ENCODE measurements at regions not wholly inside any gene's neighbourhood (a gene's known extent, or its start where the extent isn't known, plus 50 kb on each side); places are given as distances from the start of the nearest gene placed in this dataset.
"Not testable (repeated sequence)": the region's sequence is repeated elsewhere in the genome, so short reads cannot be mapped to it uniquely, and the experiment has no call there.

DNA sequence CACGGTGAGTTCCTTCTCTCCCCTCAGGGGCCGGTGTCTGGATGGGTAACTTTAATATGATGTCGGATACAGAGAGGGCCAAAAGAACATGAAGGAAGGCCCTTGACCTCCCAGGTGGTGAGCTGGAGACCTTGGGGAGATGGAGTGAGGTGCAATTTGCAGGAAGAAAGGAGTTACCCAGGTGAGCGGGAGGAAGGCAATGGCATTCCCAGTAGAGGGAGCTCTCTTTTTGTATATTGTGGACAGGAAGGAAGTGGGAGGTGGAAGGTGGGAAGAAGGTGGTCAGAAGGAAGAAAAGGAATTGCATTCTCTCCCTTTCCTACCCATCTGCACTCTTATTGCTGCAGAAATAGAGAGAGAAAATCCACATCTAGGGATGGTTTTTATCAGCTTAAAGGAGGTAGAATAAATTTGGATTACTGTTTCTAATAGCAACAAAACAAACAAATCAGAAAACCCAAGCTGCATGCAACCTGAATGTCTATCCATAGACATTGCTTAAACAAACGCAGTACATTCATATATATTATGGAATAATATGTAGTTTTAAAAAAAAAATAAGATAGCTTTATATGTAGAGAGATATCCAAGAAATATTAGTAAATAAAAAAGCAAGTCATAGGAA is 169.0 kb upstream of the TSC22D2 start:
- no peak for FAIRE-seq

DNA sequence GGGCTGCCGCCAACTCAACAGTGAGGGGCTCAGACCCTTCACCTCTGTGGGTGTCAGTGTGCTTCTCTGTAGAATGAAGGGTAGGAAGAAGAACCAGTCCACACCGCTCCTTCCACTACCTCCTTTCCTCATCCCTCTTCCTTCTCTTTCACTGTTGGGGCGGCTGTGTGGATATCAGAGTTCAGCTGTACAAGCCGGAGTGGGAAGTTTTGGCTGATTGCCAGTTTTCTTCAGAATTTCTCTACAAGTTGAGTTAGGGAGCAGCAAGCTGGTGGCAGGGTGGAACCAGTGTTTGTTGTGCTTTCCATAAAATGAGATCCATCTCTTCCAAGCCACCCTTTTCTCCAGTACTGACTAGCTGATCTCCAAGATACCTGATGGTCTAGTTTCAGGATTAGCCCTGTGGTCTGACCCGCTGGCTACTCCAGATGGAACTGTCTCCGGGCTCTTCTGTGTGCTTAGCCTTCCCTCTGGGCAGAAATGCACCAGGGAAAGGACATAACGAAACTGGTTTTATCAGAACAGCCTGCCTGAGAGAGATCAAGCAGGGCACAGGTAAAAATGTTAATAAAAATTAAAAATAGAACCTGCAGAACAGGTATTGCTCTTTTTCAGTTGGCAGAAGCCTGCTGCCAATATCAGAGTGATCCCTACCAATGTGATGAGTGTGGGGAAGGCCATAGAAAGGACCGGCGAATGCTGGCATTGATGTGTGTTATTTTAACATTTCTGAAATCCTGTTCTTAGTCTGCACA is 169.9 kb upstream of the TSC22D2 start:
- FAIRE-seq = no peak

DNA sequence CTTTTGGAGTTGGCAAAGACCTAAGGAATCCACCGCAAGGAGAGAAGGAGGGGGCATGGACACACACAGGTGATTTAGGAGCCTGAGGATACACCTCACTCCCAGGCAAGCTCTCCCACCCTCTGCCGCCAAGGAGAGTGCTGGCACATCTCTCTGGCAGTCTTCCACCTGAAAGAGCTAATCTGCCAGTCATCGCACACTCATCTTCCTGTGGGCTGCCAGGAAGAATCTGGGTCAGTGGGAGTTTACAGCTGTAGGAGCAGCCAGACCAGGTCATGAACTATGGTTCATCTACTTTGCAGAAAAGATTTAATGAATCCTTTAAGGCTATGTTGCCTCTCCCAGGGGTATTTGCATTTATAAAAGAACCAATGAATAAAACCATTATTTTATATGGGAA is 170.6 kb upstream of the TSC22D2 start:
- no peak for FAIRE-seq

DNA sequence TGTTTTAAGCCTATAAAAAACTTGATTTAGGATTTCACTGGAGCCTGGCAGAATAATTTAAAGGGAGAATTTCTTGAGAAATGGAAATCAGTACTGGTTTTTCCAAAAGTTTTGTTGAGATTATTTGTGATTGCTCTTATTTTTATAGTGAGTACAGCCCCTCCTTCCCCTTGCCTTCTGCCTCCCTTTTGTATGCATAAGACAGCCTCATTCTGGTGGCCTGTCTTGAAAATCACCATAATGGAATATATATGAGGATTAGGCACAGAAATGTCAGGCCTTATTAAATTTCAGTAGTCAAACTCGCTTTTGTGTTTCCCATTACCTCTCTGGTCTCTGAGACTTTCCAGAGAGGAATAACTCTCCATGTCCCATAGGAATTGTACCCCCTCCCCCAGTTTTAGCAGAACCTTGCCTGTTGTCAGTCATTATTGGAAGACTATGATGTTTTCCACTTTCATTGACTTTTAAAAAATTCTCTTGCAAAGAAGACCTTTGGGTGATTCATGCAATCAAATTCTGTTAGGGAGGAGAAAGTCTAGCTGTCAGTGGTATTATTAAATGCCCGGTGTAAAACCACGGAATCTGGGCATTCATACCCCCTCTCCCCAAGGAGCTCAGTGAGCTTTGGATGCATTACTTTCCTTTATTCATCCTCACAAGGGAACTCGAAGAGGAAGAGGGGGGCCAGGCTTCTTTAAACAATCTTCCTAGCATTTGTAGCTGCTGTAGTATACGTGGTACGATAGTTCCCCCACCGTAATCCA is 171.6 kb upstream of the TSC22D2 start:
- FAIRE-seq = no peak

DNA sequence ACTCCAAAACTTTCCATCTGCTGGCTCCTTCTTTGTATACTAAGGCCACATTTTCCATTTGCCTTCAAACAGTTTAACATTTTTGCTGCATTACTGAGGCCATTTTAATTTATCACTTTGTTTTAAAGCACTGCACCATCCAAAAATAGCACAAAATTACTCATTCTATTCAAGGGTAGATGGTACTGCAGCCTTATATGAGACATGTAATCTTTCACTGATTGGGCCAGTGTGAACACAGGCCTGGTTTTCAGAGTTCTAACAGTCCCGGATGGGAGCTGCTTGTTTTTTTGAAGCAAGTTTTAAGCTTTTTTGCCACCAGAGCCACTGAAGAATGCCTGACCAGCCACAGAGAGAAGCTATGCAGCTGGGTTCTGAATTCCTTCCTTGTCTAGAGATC is 172.3 kb upstream of the TSC22D2 start:
- FAIRE-seq = no peak

DNA sequence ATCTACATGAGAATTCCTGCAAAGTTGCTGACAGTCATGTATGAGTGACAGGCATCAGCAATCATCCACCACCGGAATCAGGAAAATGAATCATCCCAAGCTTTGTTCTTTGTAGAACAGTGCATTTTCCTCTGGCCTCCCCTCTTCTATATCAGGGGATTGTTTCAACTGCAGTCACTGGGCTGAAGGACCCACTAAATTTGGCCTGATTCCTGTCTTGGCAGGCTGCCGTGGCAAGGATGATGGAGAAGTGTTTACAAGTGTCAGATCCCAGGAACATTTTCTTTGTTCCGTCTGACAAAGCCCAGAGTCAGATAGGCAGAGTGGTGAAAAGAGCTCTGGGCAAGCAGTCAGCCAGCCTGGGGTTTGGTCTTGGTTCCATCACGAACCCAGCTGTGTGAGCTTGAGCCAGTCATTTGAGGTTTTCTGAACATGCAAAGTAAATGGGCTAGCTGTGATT is 175.1 kb upstream of the TSC22D2 start:
- FAIRE-seq = no peak

DNA sequence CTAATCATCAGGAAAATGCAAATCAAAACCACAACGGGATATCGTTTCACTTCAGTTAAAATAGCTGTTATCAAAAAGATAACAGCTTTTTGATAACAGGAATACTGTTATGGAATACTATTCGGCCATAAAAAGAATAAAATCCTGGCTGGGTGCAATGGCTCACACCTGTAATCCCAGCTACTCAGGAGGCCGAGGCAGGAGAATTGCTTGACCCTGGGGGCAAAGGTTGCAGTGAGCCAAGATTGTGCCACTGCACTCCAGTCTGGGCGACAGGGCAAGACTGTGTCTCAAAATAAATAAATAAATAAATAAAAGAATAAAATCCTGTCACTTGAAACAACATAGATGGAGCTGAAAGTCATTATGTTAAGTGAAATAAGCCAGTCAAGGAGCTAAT is 178.1 kb upstream of the TSC22D2 start:
- no peak for FAIRE-seq

DNA sequence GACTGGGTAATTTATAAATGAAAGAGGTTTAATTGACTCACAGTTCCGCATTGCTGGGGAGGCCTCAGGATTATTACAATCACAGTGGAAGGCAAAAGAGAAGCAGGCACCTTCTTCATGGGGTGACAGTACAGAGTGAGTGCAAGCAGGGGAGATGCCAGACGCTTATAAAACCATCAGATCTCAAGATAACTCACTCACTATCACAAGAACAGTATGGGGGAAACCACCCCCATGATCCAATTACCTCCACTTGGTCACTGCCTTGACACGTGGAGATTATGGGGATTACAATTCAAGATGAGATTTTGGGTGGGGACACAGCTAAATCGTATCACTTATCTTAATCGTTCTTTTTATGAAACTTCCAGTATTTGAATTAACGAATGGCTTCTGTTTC is 179.5 kb upstream of the TSC22D2 start:
- not testable (repeated sequence) for FAIRE-seq

DNA sequence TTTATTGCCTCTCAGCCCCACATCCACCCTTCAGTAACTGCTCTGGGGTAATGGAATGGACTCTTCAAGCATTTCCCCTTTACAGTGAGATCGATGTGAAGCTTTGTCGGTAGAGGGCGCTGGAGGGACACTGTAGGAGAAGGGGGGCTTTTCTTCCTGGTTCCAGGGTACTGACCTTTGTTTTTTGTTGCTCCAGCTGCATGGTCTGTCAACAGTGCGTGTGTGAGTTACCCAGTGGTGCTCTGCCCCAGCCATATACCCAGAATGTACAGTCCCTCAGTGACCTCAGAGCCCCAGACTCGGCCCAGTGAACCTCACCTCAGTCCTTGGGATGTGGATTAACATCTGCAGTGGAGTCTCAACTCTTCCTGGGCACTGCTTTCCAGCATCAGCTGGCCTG is 180.3 kb upstream of the TSC22D2 start:
- FAIRE-seq = no peak

DNA sequence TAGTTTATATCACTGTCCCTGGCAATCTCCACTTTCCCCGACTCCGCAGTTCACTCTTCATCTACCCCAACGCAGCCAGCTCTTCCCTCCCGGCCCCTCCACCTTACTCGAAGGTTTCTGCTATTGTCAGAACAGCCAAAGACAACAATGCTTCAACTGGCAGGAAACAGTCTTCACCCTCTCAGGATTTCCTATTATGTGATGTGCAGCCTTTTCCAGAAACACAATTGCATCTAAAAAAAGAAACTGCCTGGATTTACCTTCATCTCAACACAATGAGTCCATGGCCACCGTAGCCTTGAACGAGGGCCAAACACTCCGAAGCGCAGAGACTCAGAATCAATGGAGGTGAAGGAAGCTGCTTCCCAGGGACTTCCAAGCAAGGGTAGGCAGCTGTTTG is 182.1 kb upstream of the TSC22D2 start:
- FAIRE-seq = no peak

DNA sequence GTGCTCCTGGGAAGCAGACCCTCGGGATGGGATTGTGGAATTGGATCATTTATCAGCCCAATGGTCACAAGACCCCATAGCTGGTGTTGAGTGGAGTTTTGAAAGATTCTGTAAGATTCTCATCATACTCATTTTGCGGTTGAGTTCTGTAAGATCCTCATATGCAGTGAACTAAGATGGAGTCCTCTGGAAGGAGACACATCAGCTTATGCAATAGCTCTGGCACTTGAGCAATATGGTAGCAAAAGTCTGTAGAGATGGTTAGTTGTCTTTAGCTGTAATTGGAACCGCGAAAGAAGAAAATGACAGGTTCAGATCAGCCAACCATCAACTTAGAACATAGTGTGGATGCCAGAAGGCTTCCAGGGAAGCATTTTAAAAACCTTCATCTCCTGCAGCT is 184.5 kb upstream of the TSC22D2 start:
- no peak for FAIRE-seq

DNA sequence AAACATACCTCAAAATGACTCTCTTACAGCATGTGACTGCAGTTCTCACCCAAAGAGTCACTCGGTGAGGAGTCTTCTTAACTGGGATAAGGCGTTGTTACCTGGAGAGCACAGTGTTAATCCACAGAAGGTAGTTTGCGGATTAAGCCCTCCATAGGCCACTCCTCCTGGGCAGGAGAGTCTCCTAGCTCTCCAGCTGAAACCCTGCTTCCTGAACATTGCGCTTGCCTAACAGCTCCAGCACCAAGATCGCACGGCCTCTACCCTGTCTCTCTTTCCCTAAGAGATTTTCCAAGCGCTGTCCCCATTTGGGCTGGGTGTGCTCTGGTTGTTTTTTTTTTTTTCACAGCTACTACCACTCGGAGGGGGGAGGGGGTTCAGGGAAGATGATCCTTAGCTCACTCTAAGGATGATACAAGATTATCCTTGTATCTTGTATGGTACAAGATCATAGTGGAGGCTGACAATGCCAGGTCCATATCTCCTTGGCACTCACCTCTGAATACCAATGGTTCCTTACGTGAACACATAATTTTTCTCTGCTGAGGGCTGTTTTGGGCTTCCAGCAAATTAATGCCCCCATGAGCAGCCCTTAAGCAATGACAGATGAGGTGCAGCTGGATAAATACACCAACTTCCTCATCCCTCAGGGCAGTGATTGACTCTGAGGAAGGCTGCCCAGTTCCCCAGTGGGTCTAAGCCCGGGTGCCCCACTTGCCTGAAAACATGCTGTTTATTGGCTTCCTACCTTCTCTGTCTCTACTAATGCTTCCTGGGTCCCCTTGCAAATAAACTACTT is 185.2 kb upstream of the TSC22D2 start:
- no peak for FAIRE-seq

DNA sequence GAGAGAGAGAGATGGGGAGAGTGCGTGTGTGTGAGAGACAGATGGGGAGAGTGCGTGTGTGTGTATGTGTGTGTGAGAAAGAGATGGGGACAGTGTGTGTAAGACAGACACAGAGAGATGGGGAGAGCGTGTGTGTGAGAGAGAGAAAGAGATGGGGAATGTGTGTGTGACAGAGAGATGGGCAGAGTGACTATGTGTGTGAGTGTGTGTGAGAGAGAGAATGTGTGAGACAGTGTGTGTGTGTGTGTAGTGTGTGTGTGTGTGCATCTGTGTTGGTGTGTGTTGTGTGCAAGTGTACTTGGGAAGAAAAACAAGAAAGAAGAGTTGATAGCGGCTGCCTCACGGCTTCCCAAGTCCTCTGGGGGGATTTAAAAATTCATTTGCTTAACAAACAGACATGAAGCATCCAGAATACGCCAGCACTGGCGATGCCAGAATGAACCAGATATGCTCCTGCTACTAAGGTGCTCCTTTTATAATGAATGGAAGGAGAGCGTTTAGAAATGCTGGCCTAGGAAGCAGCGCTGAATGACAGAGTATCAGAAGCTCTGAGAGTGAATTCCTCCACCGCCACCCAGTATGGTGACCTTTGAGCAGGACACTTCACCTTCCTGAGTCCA is 186.1 kb upstream of the TSC22D2 start:
- FAIRE-seq = no peak

DNA sequence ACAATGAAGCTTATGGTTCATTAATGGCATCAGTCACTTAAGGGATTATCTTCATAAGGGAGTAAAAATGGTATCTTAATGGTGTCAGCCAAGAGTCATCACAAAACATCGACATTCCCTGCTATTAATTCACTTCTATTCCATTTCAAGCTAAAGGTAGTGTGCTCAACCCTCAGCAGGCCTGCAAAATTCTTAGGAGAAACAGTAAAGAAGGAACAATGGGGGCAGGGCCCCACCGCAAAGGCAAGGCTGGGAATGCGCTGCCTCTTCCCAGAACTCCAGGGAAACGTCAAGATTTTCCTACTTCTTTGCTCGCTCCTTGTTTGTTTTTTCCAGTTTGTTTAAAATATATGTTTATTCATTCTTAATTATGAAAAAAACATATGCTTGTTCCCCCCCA is 187.3 kb upstream of the TSC22D2 start:
- no peak for FAIRE-seq

DNA sequence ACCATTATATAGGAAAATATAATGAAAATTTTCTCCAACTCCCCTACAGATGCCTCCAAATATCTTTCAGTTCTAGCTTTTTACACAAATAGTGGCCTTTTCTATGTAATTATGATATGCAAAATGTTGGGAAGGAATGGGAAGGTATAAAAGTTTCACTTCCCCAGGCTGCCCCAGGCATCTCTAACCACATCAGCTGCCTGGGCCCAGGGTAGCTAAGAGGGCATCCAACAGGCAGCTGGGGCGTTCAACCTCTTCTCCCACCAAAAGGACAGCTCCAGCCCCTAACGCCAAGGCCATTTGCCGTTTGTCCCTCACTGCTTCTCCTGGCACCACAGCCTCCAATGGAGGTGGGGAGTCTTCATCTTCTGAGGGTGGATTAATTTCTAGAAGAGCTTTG is 188.1 kb upstream of the TSC22D2 start:
- no peak for FAIRE-seq

DNA sequence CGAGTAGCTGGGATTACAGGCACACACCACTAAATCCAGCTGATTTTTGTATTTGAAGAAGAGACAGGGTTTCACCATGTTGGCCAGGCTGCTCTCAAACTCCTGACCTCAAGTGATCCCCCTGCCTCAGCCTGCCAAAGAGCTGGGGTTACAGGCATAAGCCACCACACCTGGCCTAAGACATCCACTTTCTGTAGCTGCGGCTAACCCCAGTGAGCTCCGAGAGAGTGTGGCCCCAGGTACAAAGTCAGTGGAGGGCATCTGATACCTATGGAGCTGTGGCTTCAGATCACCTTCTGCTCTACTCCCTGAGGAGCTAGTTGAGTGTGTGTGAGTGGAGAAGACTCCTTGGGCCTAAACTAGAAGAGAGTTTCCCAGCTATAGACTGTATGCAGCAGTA is 189.3 kb upstream of the TSC22D2 start:
- no peak for FAIRE-seq

DNA sequence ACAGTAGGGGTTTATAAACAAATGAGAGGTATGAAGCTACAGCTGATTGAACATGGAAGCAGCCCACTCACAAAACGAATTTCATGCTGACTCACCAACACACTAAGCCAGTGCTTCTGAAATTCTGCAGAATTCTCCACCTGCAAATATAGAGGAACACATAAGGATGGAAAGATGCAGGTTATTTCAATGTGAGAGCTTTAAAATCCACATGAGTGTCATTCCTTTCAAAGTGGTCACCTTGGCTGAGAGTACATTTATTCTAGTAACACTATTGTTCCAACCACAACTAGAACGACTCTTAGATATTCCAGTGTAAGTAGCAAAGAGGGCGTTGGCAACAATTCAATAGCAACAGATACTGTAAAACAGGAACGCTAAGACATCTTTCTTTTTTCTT is 189.9 kb upstream of the TSC22D2 start:
- FAIRE-seq = no peak

DNA sequence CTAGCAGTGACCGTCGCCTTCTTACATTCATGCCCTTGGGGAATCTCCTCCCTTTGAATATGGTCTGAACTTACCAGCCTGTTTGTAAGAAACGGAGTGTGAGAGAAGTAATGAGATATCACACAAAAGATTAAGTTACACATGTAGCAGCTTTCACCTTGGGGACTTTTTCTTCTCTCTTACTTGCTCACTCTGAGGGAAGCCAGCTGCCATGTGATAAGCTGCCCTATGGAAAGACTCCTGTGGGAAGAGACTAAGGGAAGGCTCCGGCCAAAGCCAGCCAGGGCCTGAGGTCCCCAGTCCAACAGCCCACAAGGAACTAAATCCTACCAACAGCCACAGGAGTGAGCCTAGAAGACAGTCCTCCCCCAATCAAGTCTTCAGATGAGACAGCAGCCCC is 190.4 kb upstream of the TSC22D2 start:
- no peak for FAIRE-seq

DNA sequence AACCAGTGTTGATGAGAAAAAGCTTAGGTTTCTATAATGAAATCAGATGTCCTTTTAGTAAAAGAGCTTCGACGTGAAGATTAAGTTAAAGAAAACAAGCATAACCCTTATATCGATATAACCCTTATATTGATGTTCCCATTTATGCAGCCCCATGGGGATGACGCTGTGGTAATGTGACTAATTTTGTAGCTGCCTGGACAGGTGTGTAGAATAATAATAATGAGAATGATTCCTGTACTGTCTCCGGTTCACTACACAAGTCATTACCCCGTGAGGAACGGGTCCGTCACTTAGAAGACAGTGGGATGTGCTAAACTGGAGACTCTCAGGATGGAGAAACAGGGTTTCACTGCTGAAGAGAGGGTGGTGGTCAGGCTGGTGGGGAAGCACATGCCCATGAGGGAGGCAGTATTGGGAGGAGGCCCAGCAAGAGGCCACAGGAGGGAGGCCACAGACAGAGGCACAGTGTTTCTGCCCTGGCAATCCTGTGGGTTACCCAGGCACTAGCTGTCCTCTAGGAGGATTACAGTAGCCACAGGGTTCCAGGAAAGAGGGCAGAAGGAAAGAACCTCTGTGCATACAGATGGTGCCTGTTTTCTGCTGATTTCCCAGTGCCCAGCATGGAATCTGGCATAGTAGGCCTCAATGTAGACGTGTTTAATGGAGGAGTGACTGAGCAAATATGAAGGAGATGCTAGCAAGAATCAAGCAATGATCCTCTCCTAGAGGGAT is 191.1 kb upstream of the TSC22D2 start:
- no peak for FAIRE-seq

DNA sequence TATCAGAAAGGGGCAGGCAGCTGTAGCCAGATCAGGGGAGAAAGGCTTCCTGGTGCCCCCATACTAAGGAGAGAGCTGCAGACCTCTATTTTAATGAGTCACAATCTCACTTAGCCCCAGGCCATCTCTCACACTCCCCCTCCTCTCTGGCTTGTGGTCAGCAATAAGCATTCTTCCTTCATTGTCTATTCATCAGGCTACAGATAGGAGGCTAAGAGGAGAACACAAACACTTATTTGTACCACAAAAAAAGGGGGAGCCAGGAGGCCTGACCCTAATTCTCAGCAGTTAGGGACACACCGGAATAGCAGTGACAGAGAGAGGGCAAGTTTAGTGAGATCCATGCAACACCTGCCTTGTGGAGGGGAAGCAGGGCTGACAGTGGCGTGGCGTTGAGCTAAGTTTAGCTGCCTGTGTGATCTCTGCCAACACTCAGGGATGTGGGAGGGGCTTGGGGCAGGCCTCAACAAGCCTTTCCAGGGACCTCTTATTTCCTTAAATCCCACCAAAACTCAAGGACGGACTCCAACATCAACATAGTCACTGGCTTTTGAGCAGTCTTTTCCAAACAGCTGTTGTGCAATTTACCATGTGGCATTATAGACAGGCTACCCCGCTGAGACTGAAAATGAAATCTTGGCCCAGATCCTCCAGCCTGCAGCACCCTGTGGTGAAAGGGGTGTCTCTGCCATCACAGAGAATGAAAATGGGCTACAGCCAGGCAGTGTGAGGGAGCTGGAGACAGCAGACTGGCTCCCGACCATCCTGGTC is 191.9 kb upstream of the TSC22D2 start:
- FAIRE-seq = no peak

DNA sequence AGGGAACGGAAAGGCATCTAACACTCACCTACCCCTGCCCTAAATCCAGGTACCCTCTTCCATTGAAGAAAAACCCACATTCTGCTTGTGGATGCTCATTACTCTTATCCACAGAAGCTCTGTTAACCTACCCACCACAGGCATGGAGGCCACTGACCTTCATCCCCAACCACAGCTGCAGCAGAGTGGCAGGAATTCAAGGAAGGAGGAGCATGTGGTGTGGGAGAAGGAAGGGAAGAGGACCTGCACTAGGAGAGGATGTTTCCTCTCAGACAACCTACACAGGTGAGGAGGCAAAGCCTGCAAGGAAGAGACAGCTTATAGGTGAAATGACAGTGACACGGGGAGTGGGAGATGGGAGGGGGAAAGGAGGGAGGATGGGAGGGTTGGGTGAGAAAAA is 192.5 kb upstream of the TSC22D2 start:
- no peak for FAIRE-seq

All from colon (tissue), 2 donors.